HCT116 (cell line): ENCODE measurements at regions not wholly inside any gene's neighbourhood (a gene's known extent, or its start where the extent isn't known, plus 50 kb on each side); places are given as distances from the start of the nearest gene placed in this dataset.

Source experiments
- ATAC-seq: fragments of 200-7000 bp; cut with Tn5 transposase; 2 replicates; pipeline ENCODE4 v1.9.1; 2020; ENCODE audit warnings: mild to moderate bottlenecking, moderate library complexity
- BruUV-seq: library from RNA; stranded (reverse); fragments of 400-500 nt; replicated peaks from 2 replicates; lab custom pipeline; 2021; lab: Mats Ljungman, UMichigan
- CTCF ChIA-PET: fragments of 300-600 bp; sonication (Branson Sonifier 250); formaldehyde crosslinking; loops from one replicate; lab custom pipeline; 2021; ENCODE audit warnings: antibody characterized with exemption; lab: Charles Lee
- POLR2A ChIA-PET: fragments of 300-600, 350-600 bp; sonication (Branson Sonifier 250); formaldehyde crosslinking; loops from one replicate; lab custom pipeline; 2021; ENCODE audit warnings: antibody characterized with exemption; lab: Charles Lee
- RAD21 ChIA-PET, 2 experiments: fragments of 300-600 bp; sonication (Branson Sonifier 250); formaldehyde crosslinking; loops; one replicate each; lab custom pipeline; 2023; ENCODE audit warnings: low total read pairs in 2 of 2; ENCODE audit not compliant: uncharacterized antibody in 2 of 2, unreplicated experiment in 2 of 2, low non-redundant PET in 1 of 2; lab: Charles Lee
- DNase-seq: peaks from one replicate; pipeline ENCODE4 v3.0.0-alpha.2; 2010; ENCODE audit warnings: low read depth, low spot score
- H2AFZ ChIP-seq: fragments of 200-600 bp; shearing (Covaris generic), sonication (generic); 2 replicates; pipeline ENCODE4 v1.6.1; 2017; ENCODE audit warnings: low read depth, mixed run types, mixed read lengths, antibody characterized with exemption, low read length; ENCODE audit not compliant: poor library complexity, severe bottlenecking
- H3K27ac ChIP-seq: 2 replicates; pipeline ENCODE4 v1.5.1; 2012; ENCODE audit warnings: low read depth, low read length
- H3K27me3 ChIP-seq: fragments of 200-600 bp; sonication (generic); 2 replicates; pipeline ENCODE4 v1.6.1; 2016; ENCODE audit warnings: mixed run types, low read length, mixed read lengths; ENCODE audit not compliant: insufficient read depth
- H3K36me3 ChIP-seq, 2 experiments: fragments of 200-500 bp in 1 of 2; fragments of 200-600 bp in 1 of 2; sonication (Bioruptor generic) in 1 of 2; sonication (generic) in 1 of 2; 2 replicates each; pipeline versions ENCODE4 v1.5.1 to v1.6.1; 2014 to 2016; ENCODE audit warnings: low read length in 2 of 2, inconsistent platforms in 1 of 2, mixed read lengths in 1 of 2, mixed run types in 1 of 2; ENCODE audit not compliant: insufficient read depth in 2 of 2, control insufficient read depth in 1 of 2
- H3K4me1 ChIP-seq, 2 experiments: fragments of 200-600 bp in 1 of 2; sonication (generic) in 1 of 2; 2 replicates each; pipeline versions ENCODE4 v1.5.1 to v1.6.1; 2012 to 2017; ENCODE audit warnings: low read length in 2 of 2, inconsistent platforms in 1 of 2, mild to moderate bottlenecking in 1 of 2, mixed read lengths in 1 of 2, mixed run types in 1 of 2, moderate library complexity in 1 of 2; ENCODE audit not compliant: insufficient read depth in 2 of 2, control insufficient read depth in 1 of 2
- H3K4me2 ChIP-seq: fragments of 200-600 bp; sonication (generic); 2 replicates; pipeline ENCODE4 v1.6.1; 2017; ENCODE audit warnings: mixed run types, low read length, mixed read lengths
- H3K4me3 ChIP-seq, 2 experiments: fragments of 200-600 bp in 1 of 2; sonication (generic) in 1 of 2; replicated peaks in 1 of 2; 2 replicates each; pipeline ENCODE4 v1.5.1; 2011 to 2016; ENCODE audit warnings: low read length in 2 of 2, control low read depth in 1 of 2, low read depth in 1 of 2, mild to moderate bottlenecking in 1 of 2, mixed read lengths in 1 of 2, mixed run types in 1 of 2
- H3K79me2 ChIP-seq: fragments of 200-600 bp; sonication (generic); 2 replicates; pipeline ENCODE4 v1.6.1; 2017; ENCODE audit warnings: mild to moderate bottlenecking, mixed run types, low read length, moderate library complexity, mixed read lengths; ENCODE audit not compliant: insufficient read depth
- H3K9ac ChIP-seq: fragments of 200-600 bp; sonication (generic); 2 replicates; pipeline ENCODE4 v1.6.1; 2016; ENCODE audit warnings: low read length, mixed read lengths
- H3K9me2 ChIP-seq: fragments of 200-600 bp; sonication (generic), shearing (Covaris generic); 2 replicates; pipeline ENCODE4 v1.6.1; 2017; ENCODE audit warnings: mixed run types, mild to moderate bottlenecking, moderate library complexity; ENCODE audit not compliant: insufficient read depth
- H3K9me3 ChIP-seq, 2 experiments: fragments of 200-500 bp in 1 of 2; fragments of 200-600 bp in 1 of 2; sonication (Bioruptor generic) in 1 of 2; sonication (generic) in 1 of 2; 2 replicates each; pipeline ENCODE4 v1.6.1; 2014 to 2017; ENCODE audit warnings: low read length in 2 of 2, mixed read lengths in 2 of 2, inconsistent platforms in 1 of 2, low read depth in 1 of 2, mild to moderate bottlenecking in 1 of 2, mixed run types in 1 of 2, moderate library complexity in 1 of 2; ENCODE audit not compliant: control insufficient read depth in 1 of 2, insufficient read depth in 1 of 2
- H4K20me1 ChIP-seq: fragments of 200-600 bp; sonication (generic), shearing (Covaris generic); 2 replicates; pipeline ENCODE4 v1.6.1; 2017; ENCODE audit warnings: mixed run types, mild to moderate bottlenecking, moderate library complexity; ENCODE audit not compliant: insufficient read depth
- CBX3 ChIP-seq: IDR thresholded peaks from 2 replicates; pipeline ENCODE4 v1.6.1; 2012; ENCODE audit warnings: low read depth
- EGR1 ChIP-seq: IDR thresholded peaks from 2 replicates; pipeline ENCODE4 v1.6.1; 2012; ENCODE audit warnings: low read depth
- ELF1 ChIP-seq: IDR thresholded peaks from 2 replicates; pipeline ENCODE4 v1.6.1; 2012; ENCODE audit warnings: low read depth, borderline replicate concordance
- POLR2A ChIP-seq: IDR thresholded peaks from 2 replicates; pipeline ENCODE4 v1.7.0; 2011; ENCODE audit warnings: borderline replicate concordance; ENCODE audit not compliant: insufficient read depth, insufficient read length; ENCODE audit errors: extremely low read depth
- intact Hi-C: fragments of 100-400 bp; cut with micrococcal nuclease; formaldehyde crosslinking; loops from 2 replicates; pipeline ENCODE4 v1.10.0; 2022
- TF ChIP-seq, protein P1 (sequence below): IDR thresholded peaks from 2 replicates; pipeline ENCODE4 v1.6.1; 2012
- TF ChIP-seq, protein P2 (sequence below): IDR thresholded peaks from 2 replicates; pipeline ENCODE4 v1.6.1; 2011; ENCODE audit warnings: mild to moderate bottlenecking, low read length, moderate library complexity; ENCODE audit not compliant: insufficient replicate concordance; ENCODE audit errors: extremely low read depth

DNA sequence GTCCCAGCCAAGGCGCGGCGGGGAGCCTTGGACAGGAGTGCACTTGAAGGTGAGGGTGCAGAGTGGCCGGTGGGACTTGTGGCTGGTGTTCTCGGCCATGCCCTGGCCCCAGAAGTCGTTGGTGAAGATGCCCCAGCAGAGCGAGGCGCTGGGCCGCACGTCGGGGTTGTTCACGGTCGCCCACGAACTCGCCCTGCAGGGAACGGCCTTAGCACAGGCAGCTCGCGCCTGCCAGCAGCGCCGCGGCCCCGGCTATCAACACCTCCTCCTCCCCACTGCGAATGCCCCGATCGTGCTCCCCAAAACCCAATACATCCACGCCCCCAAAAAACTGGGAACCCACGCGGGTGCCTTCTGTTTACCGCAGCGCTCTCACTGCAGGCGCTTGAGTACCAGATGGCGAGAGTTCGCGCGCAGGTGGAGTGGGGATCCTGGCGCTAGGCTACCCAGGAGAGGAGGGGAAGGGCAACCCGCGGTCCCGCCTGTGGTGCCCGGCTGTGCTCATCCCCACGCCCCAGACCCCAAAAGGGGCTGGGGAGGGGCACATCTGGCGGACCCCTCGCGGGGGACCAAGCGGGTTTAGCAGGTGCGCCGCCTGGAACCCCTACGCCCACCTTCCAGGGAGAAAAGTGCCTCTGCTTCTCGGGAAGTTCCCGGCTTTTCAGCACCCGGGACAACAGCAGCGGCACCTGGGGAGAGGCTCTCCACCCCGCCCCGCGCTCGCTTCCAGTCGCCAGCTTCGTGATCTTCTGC lies 386.3 kb upstream of the TMTC1 start:
- ChIA-PET POLR2A (no interaction called here), CTCF (no interaction called here), RAD21 (no interaction called here)
- no peak for TF ChIP-seq POLR2A
- no peak for TF ChIP-seq ELF1
- no peak for TF ChIP-seq EGR1
- no peak for TF ChIP-seq CBX3
- TF ChIP-seq, protein P1, sequence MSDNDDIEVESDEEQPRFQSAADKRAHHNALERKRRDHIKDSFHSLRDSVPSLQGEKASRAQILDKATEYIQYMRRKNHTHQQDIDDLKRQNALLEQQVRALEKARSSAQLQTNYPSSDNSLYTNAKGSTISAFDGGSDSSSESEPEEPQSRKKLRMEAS: no peak
- TF ChIP-seq, protein P2, sequence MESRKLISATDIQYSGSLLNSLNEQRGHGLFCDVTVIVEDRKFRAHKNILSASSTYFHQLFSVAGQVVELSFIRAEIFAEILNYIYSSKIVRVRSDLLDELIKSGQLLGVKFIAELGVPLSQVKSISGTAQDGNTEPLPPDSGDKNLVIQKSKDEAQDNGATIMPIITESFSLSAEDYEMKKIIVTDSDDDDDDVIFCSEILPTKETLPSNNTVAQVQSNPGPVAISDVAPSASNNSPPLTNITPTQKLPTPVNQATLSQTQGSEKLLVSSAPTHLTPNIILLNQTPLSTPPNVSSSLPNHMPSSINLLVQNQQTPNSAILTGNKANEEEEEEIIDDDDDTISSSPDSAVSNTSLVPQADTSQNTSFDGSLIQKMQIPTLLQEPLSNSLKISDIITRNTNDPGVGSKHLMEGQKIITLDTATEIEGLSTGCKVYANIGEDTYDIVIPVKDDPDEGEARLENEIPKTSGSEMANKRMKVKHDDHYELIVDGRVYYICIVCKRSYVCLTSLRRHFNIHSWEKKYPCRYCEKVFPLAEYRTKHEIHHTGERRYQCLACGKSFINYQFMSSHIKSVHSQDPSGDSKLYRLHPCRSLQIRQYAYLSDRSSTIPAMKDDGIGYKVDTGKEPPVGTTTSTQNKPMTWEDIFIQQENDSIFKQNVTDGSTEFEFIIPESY: no peak
- Histone ChIP-seq H3K4me1 (no peaks in the 10 kb centered on the region), H3K9me3 (no peaks in the 10 kb centered on the region), H3K27me3 (no peaks in the 10 kb centered on the region), H3K9me2 (no peaks in the 10 kb centered on the region), H3K79me2 (no peaks in the 10 kb centered on the region), H3K9ac (no peak overlapping the region), H3K36me3 (no peaks in the 10 kb centered on the region), H2AFZ (no peak overlapping the region), H4K20me1 (no peaks in the 10 kb centered on the region), H3K27ac (no peak overlapping the region), H3K4me2 (no peak overlapping the region), H3K4me3 (no peak overlapping the region)
- DNase-seq (no peak), ATAC-seq (no peak)
- intact Hi-C loops: no loop called here
- BruUV-seq: no TSS peak
